Left lung (tissue), 4 donors: ENCODE measurements at regions not wholly inside any gene's neighbourhood (a gene's known extent, or its start where the extent isn't known, plus 50 kb on each side); places are given as distances from the start of the nearest gene placed in this dataset.
A peak's percentile ranks its signal among the peaks of the same experiment; 100 is the strongest.

Source experiments
- ATAC-seq: fragments of 200-7000 bp; cut with Tn5 transposase; one replicate; pipeline ENCODE4 v1.9.1; 2020; ENCODE audit warnings: moderate library complexity
- DNase-seq, 4 donors: peaks; one replicate each; pipeline ENCODE4 v3.0.0-alpha.2; 2013 to 2020
- H3K27ac ChIP-seq, 2 donors: fragments of 200-600 bp; sonication (generic) in 1 of 2; one replicate each; pipeline versions ENCODE4 v1.5.0 to v1.8.0; 2020 to 2021
- H3K27me3 ChIP-seq, 2 donors: fragments of 200-600 bp; sonication (generic) in 1 of 2; one replicate each; pipeline versions ENCODE4 v1.5.0 to v1.8.0; 2020 to 2021
- H3K36me3 ChIP-seq, 2 donors: fragments of 200-600 bp; sonication (generic) in 1 of 2; one replicate each; pipeline versions ENCODE4 v1.5.0 to v1.8.0; 2020 to 2021
- H3K4me1 ChIP-seq, 2 donors: fragments of 200-600 bp; one replicate each; pipeline ENCODE4 v1.8.0; 2021
- H3K4me3 ChIP-seq, 2 donors: fragments of 200-600 bp; sonication (generic) in 1 of 2; one replicate each; pipeline versions ENCODE4 v1.5.0 to v1.8.0; 2020 to 2021; ENCODE audit warnings: mild to moderate bottlenecking in 1 of 2
- H3K9me3 ChIP-seq, 2 donors: fragments of 200-600 bp; sonication (generic) in 1 of 2; one replicate each; pipeline versions ENCODE4 v1.5.0 to v1.8.0; 2020 to 2021
- intact Hi-C, 2 donors: fragments of 100-400 bp; cut with DNase I; formaldehyde crosslinking; loops; one replicate each; pipeline versions ENCODE4 v1.11.2 to v1.14.2; 2022
- TF ChIP-seq, protein P1 (sequence below), 2 donors: fragments of 200-600 bp; sonication (generic) in 1 of 2; IDR thresholded peaks; one replicate each; pipeline versions ENCODE4 v1.5.0 to v1.8.0; 2021; ENCODE audit warnings: antibody characterized with exemption in 2 of 2
- donor health status: DM: no; HTN: yes; CAD: no.
- donor health status: DM: no; HTN: no; CAD: no.

DNA sequence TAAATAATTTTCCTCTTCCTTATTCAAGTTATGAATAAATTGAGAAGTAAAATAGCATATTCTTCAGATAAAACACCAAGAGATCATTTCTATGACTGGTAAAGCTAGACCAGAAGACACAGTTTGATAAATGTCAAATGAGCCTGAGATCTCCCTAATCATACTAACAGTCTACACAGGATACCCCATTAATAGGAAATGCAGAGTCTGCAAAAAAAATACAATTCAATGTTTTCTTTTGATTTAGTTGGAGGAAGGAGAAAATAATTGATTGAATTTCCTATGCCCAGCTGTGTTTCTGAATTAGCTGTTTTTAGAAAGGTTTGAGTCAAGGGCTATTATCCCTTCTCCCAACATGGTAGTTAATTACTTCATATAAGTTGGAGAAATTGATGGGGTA is 734.6 kb upstream of the SLITRK1 start:
- TF ChIP-seq, protein P1, sequence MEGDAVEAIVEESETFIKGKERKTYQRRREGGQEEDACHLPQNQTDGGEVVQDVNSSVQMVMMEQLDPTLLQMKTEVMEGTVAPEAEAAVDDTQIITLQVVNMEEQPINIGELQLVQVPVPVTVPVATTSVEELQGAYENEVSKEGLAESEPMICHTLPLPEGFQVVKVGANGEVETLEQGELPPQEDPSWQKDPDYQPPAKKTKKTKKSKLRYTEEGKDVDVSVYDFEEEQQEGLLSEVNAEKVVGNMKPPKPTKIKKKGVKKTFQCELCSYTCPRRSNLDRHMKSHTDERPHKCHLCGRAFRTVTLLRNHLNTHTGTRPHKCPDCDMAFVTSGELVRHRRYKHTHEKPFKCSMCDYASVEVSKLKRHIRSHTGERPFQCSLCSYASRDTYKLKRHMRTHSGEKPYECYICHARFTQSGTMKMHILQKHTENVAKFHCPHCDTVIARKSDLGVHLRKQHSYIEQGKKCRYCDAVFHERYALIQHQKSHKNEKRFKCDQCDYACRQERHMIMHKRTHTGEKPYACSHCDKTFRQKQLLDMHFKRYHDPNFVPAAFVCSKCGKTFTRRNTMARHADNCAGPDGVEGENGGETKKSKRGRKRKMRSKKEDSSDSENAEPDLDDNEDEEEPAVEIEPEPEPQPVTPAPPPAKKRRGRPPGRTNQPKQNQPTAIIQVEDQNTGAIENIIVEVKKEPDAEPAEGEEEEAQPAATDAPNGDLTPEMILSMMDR (IDR thresholded peaks at IDR 0.05), result no peak
- H3K9me3 ChIP-seq, result no peaks in the 10 kb centered on the region
- no peak for ATAC-seq
- H3K4me1 ChIP-seq, result no peaks in the 10 kb centered on the region
- intact Hi-C loops, result no loop called here
- no peak overlapping the region for H3K4me3 ChIP-seq
- H3K36me3 ChIP-seq, result no peaks in the 10 kb centered on the region
- DNase-seq, result no peak
- H3K27ac ChIP-seq, result no peak overlapping the region
- no peaks in the 10 kb centered on the region for H3K27me3 ChIP-seq

DNA sequence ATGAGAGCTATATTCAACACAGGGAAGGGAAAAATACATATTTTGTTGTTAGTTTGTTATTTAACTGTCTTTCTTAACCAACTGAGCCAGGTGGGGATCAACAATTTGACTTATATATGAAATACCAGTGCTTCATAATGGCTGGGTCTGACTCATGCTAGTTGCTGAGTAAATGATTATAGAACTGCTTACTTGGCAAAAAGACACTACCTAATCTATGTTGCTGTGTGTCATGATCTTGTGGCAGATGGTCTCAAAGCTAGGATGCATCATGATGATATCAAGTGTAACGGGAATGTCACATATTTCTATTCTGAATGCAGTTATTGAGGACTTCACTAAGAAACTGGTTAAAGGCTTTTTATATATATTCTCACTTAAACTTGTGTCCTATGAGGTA is 727.4 kb upstream of the SLITRK1 start:
- peaks cover 0 to 5% of the 10 kb centered on the region in 2 donors for H3K9me3 ChIP-seq
- TF ChIP-seq, protein P1 (IDR thresholded peaks at IDR 0.05), result no peak
- no peaks in the 10 kb centered on the region for H3K4me1 ChIP-seq
- no peaks in the 10 kb centered on the region for H3K36me3 ChIP-seq
- ATAC-seq, result no peak
- H3K27ac ChIP-seq, result no peak overlapping the region
- H3K27me3 ChIP-seq, result no peaks in the 10 kb centered on the region
- intact Hi-C loops, result no loop called here
- no peak for DNase-seq
- no peak overlapping the region for H3K4me3 ChIP-seq

DNA sequence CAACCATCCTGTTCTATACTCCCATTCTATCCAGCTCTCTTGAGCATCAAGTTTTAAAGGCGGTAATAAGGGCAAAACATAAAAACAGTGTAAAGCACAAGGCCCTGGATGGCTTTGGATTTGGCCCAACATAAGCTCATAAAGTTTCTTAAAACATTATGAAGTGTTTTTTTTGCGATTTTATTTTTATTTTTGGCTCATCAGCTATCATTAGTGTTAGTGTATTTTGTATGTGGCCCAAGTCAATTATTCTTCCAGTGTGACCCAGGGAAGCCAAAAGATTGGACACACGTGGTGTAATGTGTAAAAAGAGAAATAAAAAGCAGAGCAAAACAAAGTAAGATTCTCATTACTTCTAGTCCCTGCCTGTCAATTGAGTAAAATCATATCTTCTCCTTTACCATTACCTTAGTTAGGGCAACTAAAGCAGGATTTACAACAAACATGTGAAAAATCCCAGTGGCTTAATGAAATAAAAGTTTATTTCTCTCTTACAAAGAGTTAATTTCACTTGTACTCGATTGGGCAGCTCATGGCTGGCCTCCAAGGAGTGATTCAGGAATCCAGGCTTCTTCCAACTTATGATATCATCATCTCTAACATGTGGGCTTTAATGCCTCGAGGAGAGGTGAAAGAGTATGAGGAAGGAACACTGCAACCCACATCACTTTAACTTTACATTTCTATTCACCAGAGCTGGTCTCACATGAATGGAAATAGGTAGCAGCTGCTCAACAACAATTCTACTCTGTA is 725.2 kb upstream of the SLITRK1 start:
- DNase-seq (peak in 1 of 4 donors; percentile 13), ATAC-seq (no peak)
- intact Hi-C loops, result no loop called here
- TF ChIP-seq, protein P1 (IDR thresholded peaks at IDR 0.05), result no peak
- Histone ChIP-seq H3K36me3 (no peaks in the 10 kb centered on the region), H3K4me1 (no peaks in the 10 kb centered on the region), H3K9me3 (peaks cover 0 to 7% of the 10 kb centered on the region in 2 donors), H3K4me3 (no peak overlapping the region), H3K27me3 (no peaks in the 10 kb centered on the region), H3K27ac (no peak overlapping the region)

DNA sequence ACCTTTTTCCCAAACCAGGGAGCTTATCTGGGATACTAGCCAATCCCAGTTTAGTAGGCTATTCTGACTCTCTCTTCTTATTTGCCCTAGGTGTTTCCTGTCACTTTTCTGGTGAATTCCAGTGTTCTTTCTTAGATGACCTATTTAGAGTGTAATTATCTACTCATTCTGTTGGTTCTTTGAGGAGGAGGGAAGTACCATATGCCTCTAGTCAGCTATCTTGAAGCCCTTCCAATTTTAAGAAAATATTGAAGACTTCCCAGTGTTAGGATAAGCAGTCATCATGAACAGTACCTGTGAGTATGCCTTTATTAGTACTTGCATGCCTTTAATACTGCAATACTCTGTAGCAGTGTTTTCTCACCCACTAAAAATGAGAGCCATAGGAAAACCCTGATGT is 724.3 kb upstream of the SLITRK1 start:
- Histone ChIP-seq H3K27me3 (no peaks in the 10 kb centered on the region), H3K27ac (no peak overlapping the region), H3K36me3 (no peaks in the 10 kb centered on the region), H3K4me1 (no peaks in the 10 kb centered on the region), H3K4me3 (no peak overlapping the region), H3K9me3 (peaks cover 0 to 7% of the 10 kb centered on the region in 2 donors)
- ATAC-seq (no peak), DNase-seq (no peak)
- TF ChIP-seq, protein P1 (IDR thresholded peaks at IDR 0.05), result no peak
- intact Hi-C loops, result no loop called here

DNA sequence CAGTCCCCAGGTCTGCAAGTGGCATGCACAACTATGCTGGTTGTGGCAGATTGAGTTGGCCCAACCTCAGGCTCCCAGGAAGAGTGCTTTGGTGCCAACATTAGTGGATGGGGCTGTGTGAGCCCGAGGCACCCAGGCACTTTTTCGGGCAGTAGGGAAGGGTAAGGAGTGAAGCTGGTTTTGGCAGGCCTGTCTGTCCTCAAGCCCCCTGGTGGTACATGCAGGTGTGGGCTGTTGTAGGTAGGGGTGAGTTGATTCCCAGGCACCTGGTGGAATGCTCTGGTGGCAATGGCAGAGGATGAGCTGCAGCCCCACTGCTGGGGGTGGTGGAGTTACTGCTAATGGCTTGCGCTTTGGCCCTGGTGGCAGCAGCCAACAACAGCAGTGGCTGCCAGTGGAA is 723.7 kb upstream of the SLITRK1 start:
- intact Hi-C loops, result no loop called here
- Histone ChIP-seq H3K4me3 (no peak overlapping the region), H3K4me1 (no peaks in the 10 kb centered on the region), H3K36me3 (no peaks in the 10 kb centered on the region), H3K27ac (no peak overlapping the region), H3K9me3 (peaks cover 0 to 7% of the 10 kb centered on the region in 2 donors), H3K27me3 (no peaks in the 10 kb centered on the region)
- peak in 1 of 4 donors; percentile 22 for DNase-seq
- TF ChIP-seq, protein P1 (IDR thresholded peaks at IDR 0.05), result no peak
- ATAC-seq, result no peak
